ENCODE measurements at regions not wholly inside any gene's neighbourhood (a gene's known extent, or its start where the extent isn't known, plus 50 kb on each side); places are given as distances from the start of the nearest gene placed in this dataset.

GRCh38 chr20:52098186-52098585, 93.4 kb downstream of the ZFP64 start:
- no peak overlapping the region for H3K4me3 ChIP-seq (ENCODE audit: low read depth in 1 of 2, low read length in 2 of 2)
- peaks cover 0 to 11% of the 10 kb centered on the region in 2 donors for H3K36me3 ChIP-seq (ENCODE audit: control insufficient read depth in 1 of 2, insufficient read depth in 2 of 2, low read length in 2 of 2)
- no peaks in the 10 kb centered on the region for H3K9me3 ChIP-seq (ENCODE audit: control insufficient read depth in 1 of 2, low read length in 2 of 2)
- no peaks in the 10 kb centered on the region for H3K4me1 ChIP-seq (ENCODE audit: control insufficient read depth in 1 of 2, insufficient read depth in 2 of 2, low read length in 2 of 2)
- H3K27ac ChIP-seq (ENCODE audit: low read length): no peak overlapping the region
- H3K27me3 ChIP-seq (ENCODE audit: low read depth, low read length): no peaks in the 10 kb centered on the region

- Histone ChIP-seq H3K36me3 (ENCODE audit: control insufficient read depth in 1 of 2, insufficient read depth in 2 of 2, low read length in 2 of 2) (peaks cover 0 to 11% of the 10 kb centered on the region in 2 donors), H3K9me3 (ENCODE audit: control insufficient read depth in 1 of 2, low read length in 2 of 2) (no peaks in the 10 kb centered on the region), H3K4me3 (ENCODE audit: low read depth in 1 of 2, low read length in 2 of 2) (no peak overlapping the region), H3K27ac (ENCODE audit: low read length) (no peak overlapping the region), H3K27me3 (ENCODE audit: low read depth, low read length) (no peaks in the 10 kb centered on the region), H3K4me1 (ENCODE audit: control insufficient read depth in 1 of 2, insufficient read depth in 2 of 2, low read length in 2 of 2) (no peaks in the 10 kb centered on the region)
These were observed 95.5 kb downstream of the ZFP64 start for GRCh38 chr20:52096117-52096516.

- Histone ChIP-seq H3K4me3 (ENCODE audit: low read depth in 1 of 2, low read length in 2 of 2) (no peak overlapping the region), H3K4me1 (ENCODE audit: control insufficient read depth in 1 of 2, insufficient read depth in 2 of 2, low read length in 2 of 2) (no peaks in the 10 kb centered on the region), H3K36me3 (ENCODE audit: control insufficient read depth in 1 of 2, insufficient read depth in 2 of 2, low read length in 2 of 2) (peaks cover 0 to 11% of the 10 kb centered on the region in 2 donors), H3K9me3 (ENCODE audit: control insufficient read depth in 1 of 2, low read length in 2 of 2) (no peaks in the 10 kb centered on the region), H3K27me3 (ENCODE audit: low read depth, low read length) (no peaks in the 10 kb centered on the region), H3K27ac (ENCODE audit: low read length) (no peak overlapping the region)
These were observed 96.9 kb downstream of the ZFP64 start for GRCh38 chr20:52094693-52095092.

GRCh38 chr20:52093575-52093974, 98.0 kb downstream of the ZFP64 start:
- Histone ChIP-seq H3K36me3 (ENCODE audit: control insufficient read depth in 1 of 2, insufficient read depth in 2 of 2, low read length in 2 of 2) (peaks cover 0 to 14% of the 10 kb centered on the region in 2 donors), H3K4me1 (ENCODE audit: control insufficient read depth in 1 of 2, insufficient read depth in 2 of 2, low read length in 2 of 2) (no peaks in the 10 kb centered on the region), H3K27ac (ENCODE audit: low read length) (no peak overlapping the region), H3K9me3 (ENCODE audit: control insufficient read depth in 1 of 2, low read length in 2 of 2) (no peaks in the 10 kb centered on the region), H3K27me3 (ENCODE audit: low read depth, low read length) (no peaks in the 10 kb centered on the region), H3K4me3 (ENCODE audit: low read depth in 1 of 2, low read length in 2 of 2) (no peak overlapping the region)

GRCh38 chr20:52090035-52090434, 101.5 kb downstream of the ZFP64 start:
- Histone ChIP-seq H3K27ac (ENCODE audit: low read length) (no peak overlapping the region), H3K4me3 (ENCODE audit: low read depth in 1 of 2, low read length in 2 of 2) (no peak overlapping the region), H3K36me3 (ENCODE audit: control insufficient read depth in 1 of 2, insufficient read depth in 2 of 2, low read length in 2 of 2) (peaks cover 10 to 28% of the 10 kb centered on the region in 2 donors), H3K9me3 (ENCODE audit: control insufficient read depth in 1 of 2, low read length in 2 of 2) (peaks cover 9 to 10% of the 10 kb centered on the region in 2 donors), H3K4me1 (ENCODE audit: control insufficient read depth in 1 of 2, insufficient read depth in 2 of 2, low read length in 2 of 2) (no peaks in the 10 kb centered on the region), H3K27me3 (ENCODE audit: low read depth, low read length) (no peaks in the 10 kb centered on the region)

- H3K4me1 ChIP-seq (ENCODE audit: control insufficient read depth in 1 of 2, insufficient read depth in 2 of 2, low read length in 2 of 2): no peaks in the 10 kb centered on the region
These were observed 104.1 kb downstream of the ZFP64 start for GRCh38 chr20:52087471-52087870.

GRCh38 chr20:52086878-52087277, 104.7 kb downstream of the ZFP64 start:
- no peaks in the 10 kb centered on the region for H3K4me1 ChIP-seq (ENCODE audit: control insufficient read depth in 1 of 2, insufficient read depth in 2 of 2, low read length in 2 of 2)
- H3K4me3 ChIP-seq (ENCODE audit: low read depth in 1 of 2, low read length in 2 of 2): no peak overlapping the region
- no peaks in the 10 kb centered on the region for H3K27me3 ChIP-seq (ENCODE audit: low read depth, low read length)
- no peak overlapping the region for H3K27ac ChIP-seq (ENCODE audit: low read length)
- H3K9me3 ChIP-seq (ENCODE audit: control insufficient read depth in 1 of 2, low read length in 2 of 2): peaks cover 9 to 10% of the 10 kb centered on the region in 2 donors
- H3K36me3 ChIP-seq (ENCODE audit: control insufficient read depth in 1 of 2, insufficient read depth in 2 of 2, low read length in 2 of 2): peaks cover 10 to 35% of the 10 kb centered on the region in 2 donors

More at GRCh38 chr20:52087471-52087870, 104.1 kb downstream of the ZFP64 start:
- Histone ChIP-seq H3K27me3 (ENCODE audit: low read depth, low read length) (no peaks in the 10 kb centered on the region), H3K9me3 (ENCODE audit: control insufficient read depth in 1 of 2, low read length in 2 of 2) (peaks cover 9 to 10% of the 10 kb centered on the region in 2 donors), H3K36me3 (ENCODE audit: control insufficient read depth in 1 of 2, insufficient read depth in 2 of 2, low read length in 2 of 2) (peaks cover 10 to 35% of the 10 kb centered on the region in 2 donors), H3K27ac (ENCODE audit: low read length) (no peak overlapping the region), H3K4me3 (ENCODE audit: low read depth in 1 of 2, low read length in 2 of 2) (no peak overlapping the region)

- Histone ChIP-seq H3K9me3 (ENCODE audit: control insufficient read depth in 1 of 2, low read length in 2 of 2) (peaks cover 9 to 10% of the 10 kb centered on the region in 2 donors), H3K4me1 (ENCODE audit: control insufficient read depth in 1 of 2, insufficient read depth in 2 of 2, low read length in 2 of 2) (no peaks in the 10 kb centered on the region), H3K27ac (ENCODE audit: low read length) (no peak overlapping the region), H3K27me3 (ENCODE audit: low read depth, low read length) (no peaks in the 10 kb centered on the region), H3K4me3 (ENCODE audit: low read depth in 1 of 2, low read length in 2 of 2) (no peak overlapping the region), H3K36me3 (ENCODE audit: control insufficient read depth in 1 of 2, insufficient read depth in 2 of 2, low read length in 2 of 2) (peaks cover 10 to 35% of the 10 kb centered on the region in 2 donors)
These were observed 106.9 kb downstream of the ZFP64 start for GRCh38 chr20:52084727-52085126.

GRCh38 chr20:52083627-52084232, 107.8 kb downstream of the ZFP64 start:
- peaks cover 10 to 33% of the 10 kb centered on the region in 2 donors for H3K36me3 ChIP-seq (ENCODE audit: control insufficient read depth in 1 of 2, insufficient read depth in 2 of 2, low read length in 2 of 2)
- no peaks in the 10 kb centered on the region for H3K27me3 ChIP-seq (ENCODE audit: low read depth, low read length)
- no peak overlapping the region for H3K27ac ChIP-seq (ENCODE audit: low read length)
- H3K9me3 ChIP-seq (ENCODE audit: control insufficient read depth in 1 of 2, low read length in 2 of 2): peaks cover 9 to 10% of the 10 kb centered on the region in 2 donors
- H3K4me1 ChIP-seq (ENCODE audit: control insufficient read depth in 1 of 2, insufficient read depth in 2 of 2, low read length in 2 of 2): no peaks in the 10 kb centered on the region
- H3K4me3 ChIP-seq (ENCODE audit: low read depth in 1 of 2, low read length in 2 of 2): no peak overlapping the region

- Histone ChIP-seq H3K27ac (ENCODE audit: low read length) (no peak overlapping the region), H3K36me3 (ENCODE audit: control insufficient read depth in 1 of 2, insufficient read depth in 2 of 2, low read length in 2 of 2) (peaks cover 4 to 24% of the 10 kb centered on the region in 2 donors), H3K4me1 (ENCODE audit: control insufficient read depth in 1 of 2, insufficient read depth in 2 of 2, low read length in 2 of 2) (no peaks in the 10 kb centered on the region), H3K27me3 (ENCODE audit: low read depth, low read length) (no peaks in the 10 kb centered on the region), H3K9me3 (ENCODE audit: control insufficient read depth in 1 of 2, low read length in 2 of 2) (peaks cover 9% of the 10 kb centered on the region in 2 donors), H3K4me3 (ENCODE audit: low read depth in 1 of 2, low read length in 2 of 2) (no peak overlapping the region)
These were observed 109.0 kb downstream of the ZFP64 start for GRCh38 chr20:52082612-52083011.

- Histone ChIP-seq H3K4me1 (ENCODE audit: control insufficient read depth in 1 of 2, insufficient read depth in 2 of 2, low read length in 2 of 2) (no peaks in the 10 kb centered on the region), H3K9me3 (ENCODE audit: control insufficient read depth in 1 of 2, low read length in 2 of 2) (peaks cover 1% of the 10 kb centered on the region in 2 donors), H3K4me3 (ENCODE audit: low read depth in 1 of 2, low read length in 2 of 2) (no peak overlapping the region), H3K36me3 (ENCODE audit: control insufficient read depth in 1 of 2, insufficient read depth in 2 of 2, low read length in 2 of 2) (peaks cover 0 to 16% of the 10 kb centered on the region in 2 donors), H3K27me3 (ENCODE audit: low read depth, low read length) (no peaks in the 10 kb centered on the region), H3K27ac (ENCODE audit: low read length) (no peak overlapping the region)
These were observed 109.8 kb downstream of the ZFP64 start for GRCh38 chr20:52081791-52082190.

- Histone ChIP-seq H3K9me3 (ENCODE audit: control insufficient read depth in 1 of 2, low read length in 2 of 2) (no peaks in the 10 kb centered on the region), H3K36me3 (ENCODE audit: control insufficient read depth in 1 of 2, insufficient read depth in 2 of 2, low read length in 2 of 2) (peaks cover 0 to 11% of the 10 kb centered on the region in 2 donors), H3K27ac (ENCODE audit: low read length) (no peak overlapping the region), H3K27me3 (ENCODE audit: low read depth, low read length) (no peaks in the 10 kb centered on the region), H3K4me1 (ENCODE audit: control insufficient read depth in 1 of 2, insufficient read depth in 2 of 2, low read length in 2 of 2) (no peaks in the 10 kb centered on the region), H3K4me3 (ENCODE audit: low read depth in 1 of 2, low read length in 2 of 2) (no peak overlapping the region)
These were observed 110.5 kb downstream of the ZFP64 start for GRCh38 chr20:52081066-52081465.

Data from muscle layer of duodenum (tissue), 2 donors.